ENCODE measurements at regions not wholly inside any gene's neighbourhood (a gene's known extent, or its start where the extent isn't known, plus 50 kb on each side); places are given as distances from the start of the nearest gene placed in this dataset.

GRCh38 chr13:40207001-40207478 lies 459.4 kb downstream of the FOXO1 start:
- DNase-seq (peak; percentile 44), ATAC-seq (ENCODE audit: low read depth) (peak; percentile 75)
- no peaks in the 10 kb centered on the region for H3K9me3 Mint-ChIP-seq
- POLR2A ChIA-PET, result interaction anchor here (1.0 to 2.4 kb wide), 10 partner anchors 17 to 458 kb away, joined by 3 to 24 read pairs (median 6); no protein-coding TSS in a partner anchor
- peaks cover 2% of the 10 kb centered on the region for H3K36me3 Mint-ChIP-seq (ENCODE audit: low read depth)
- H3K27me3 Mint-ChIP-seq, result no peaks in the 10 kb centered on the region
- TF ChIP-seq, protein P1, sequence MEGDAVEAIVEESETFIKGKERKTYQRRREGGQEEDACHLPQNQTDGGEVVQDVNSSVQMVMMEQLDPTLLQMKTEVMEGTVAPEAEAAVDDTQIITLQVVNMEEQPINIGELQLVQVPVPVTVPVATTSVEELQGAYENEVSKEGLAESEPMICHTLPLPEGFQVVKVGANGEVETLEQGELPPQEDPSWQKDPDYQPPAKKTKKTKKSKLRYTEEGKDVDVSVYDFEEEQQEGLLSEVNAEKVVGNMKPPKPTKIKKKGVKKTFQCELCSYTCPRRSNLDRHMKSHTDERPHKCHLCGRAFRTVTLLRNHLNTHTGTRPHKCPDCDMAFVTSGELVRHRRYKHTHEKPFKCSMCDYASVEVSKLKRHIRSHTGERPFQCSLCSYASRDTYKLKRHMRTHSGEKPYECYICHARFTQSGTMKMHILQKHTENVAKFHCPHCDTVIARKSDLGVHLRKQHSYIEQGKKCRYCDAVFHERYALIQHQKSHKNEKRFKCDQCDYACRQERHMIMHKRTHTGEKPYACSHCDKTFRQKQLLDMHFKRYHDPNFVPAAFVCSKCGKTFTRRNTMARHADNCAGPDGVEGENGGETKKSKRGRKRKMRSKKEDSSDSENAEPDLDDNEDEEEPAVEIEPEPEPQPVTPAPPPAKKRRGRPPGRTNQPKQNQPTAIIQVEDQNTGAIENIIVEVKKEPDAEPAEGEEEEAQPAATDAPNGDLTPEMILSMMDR (IDR thresholded peaks at IDR 0.05), result no peak
- CTCF ChIA-PET, result interaction anchor here (1.0 to 2.0 kb wide), 6 partner anchors 17 to 595 kb away, joined by 3 to 9 read pairs (median 4); no protein-coding TSS in a partner anchor
- peak overlapping the region; percentile 76 for H3K4me3 Mint-ChIP-seq
- intact Hi-C loops (cut with micrococcal nuclease), result loop anchor here (1.0 to 2.0 kb wide), 7 partner anchors 16 to 714 kb away; partner anchors contain the start of gene FOXO1
- peak overlapping the region; percentile 100 for H3K27ac Mint-ChIP-seq
- H3K4me1 Mint-ChIP-seq, result peaks cover 72% of the 10 kb centered on the region

GRCh38 chr13:40208517-40208916 lies 457.9 kb downstream of the FOXO1 start:
- Mint-ChIP-seq H3K27me3 (no peaks in the 10 kb centered on the region), H3K36me3 (ENCODE audit: low read depth) (peaks cover 2% of the 10 kb centered on the region), H3K9me3 (no peaks in the 10 kb centered on the region), H3K4me1 (peaks cover 60% of the 10 kb centered on the region), H3K27ac (peak overlapping the region; percentile 68), H3K4me3 (no peak overlapping the region)
- intact Hi-C loops (cut with micrococcal nuclease), result no loop called here
- ATAC-seq (ENCODE audit: low read depth) (no peak), DNase-seq (no peak)
- TF ChIP-seq, protein P1 (IDR thresholded peaks at IDR 0.05), result no peak
- POLR2A ChIA-PET, result no interaction called here
- CTCF ChIA-PET, result no interaction called here

DNA sequence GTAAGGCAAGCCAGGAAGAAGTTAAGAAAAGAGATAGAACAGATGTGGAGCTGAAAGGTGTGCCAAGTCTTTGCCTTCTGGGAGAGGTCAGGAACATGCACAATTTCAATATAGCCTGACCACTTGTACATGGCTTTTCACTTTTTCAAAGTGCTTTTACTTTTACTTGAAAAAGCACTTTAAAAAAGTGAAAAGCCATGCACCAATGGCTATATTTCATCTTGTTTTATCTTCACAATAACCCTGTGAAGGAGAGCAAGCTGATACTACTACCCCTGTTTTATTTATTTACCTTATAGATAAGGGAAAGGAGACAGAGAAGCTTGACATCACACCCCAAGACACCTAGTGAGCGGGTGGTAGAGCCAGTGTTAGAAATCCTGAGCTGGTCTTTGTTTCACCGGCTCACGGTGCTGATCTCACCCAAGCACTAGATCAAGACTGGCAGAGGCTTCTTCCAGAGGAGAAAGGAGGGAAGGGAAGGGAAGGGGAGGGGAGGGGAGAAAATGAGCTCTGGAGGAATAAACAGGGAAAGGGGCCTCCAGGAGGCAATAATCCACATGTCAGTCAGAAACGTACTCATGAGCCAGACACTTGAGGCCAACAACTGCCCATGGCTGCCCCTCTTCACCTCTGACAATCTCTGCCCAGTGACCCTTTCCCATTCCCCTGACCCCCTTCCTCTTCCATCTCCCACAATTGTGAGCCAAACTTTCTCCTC lies 455.4 kb downstream of the FOXO1 start:
- CTCF ChIA-PET, result no interaction called here
- Mint-ChIP-seq H3K9me3 (no peaks in the 10 kb centered on the region), H3K36me3 (ENCODE audit: low read depth) (no peaks in the 10 kb centered on the region), H3K27me3 (no peaks in the 10 kb centered on the region), H3K4me3 (no peak overlapping the region), H3K4me1 (peaks cover 43% of the 10 kb centered on the region), H3K27ac (no peak overlapping the region)
- intact Hi-C loops (cut with micrococcal nuclease), result no loop called here
- TF ChIP-seq, protein P1 (IDR thresholded peaks at IDR 0.05), result no peak
- POLR2A ChIA-PET, result interaction anchor here (1.0 kb wide), 1 partner anchor 109 kb away, joined by 3 read pairs; no protein-coding TSS in a partner anchor
- ATAC-seq (ENCODE audit: low read depth) (no peak), DNase-seq (no peak)

DNA sequence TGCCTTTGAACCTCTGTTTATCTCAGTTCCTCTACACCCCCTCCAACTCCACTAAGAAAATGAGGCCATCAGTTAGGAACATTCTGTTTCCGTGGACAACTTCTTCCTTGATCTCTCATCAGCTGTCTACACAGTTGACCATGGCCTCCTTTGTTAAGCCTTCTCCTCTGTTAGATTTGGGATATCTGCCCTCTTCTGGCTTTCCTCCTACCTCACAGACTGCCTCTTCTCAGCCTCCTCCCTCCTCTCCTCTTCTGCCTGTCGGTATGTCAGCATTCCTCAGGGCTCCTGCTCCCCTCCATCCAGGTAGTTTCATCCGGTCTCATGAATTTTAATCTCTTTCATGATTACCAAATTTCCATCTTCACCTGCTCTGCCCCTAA lies 454.9 kb downstream of the FOXO1 start:
- Mint-ChIP-seq H3K27ac (no peak overlapping the region), H3K4me1 (peaks cover 38% of the 10 kb centered on the region), H3K9me3 (no peaks in the 10 kb centered on the region), H3K27me3 (no peaks in the 10 kb centered on the region), H3K4me3 (no peak overlapping the region), H3K36me3 (ENCODE audit: low read depth) (no peaks in the 10 kb centered on the region)
- ATAC-seq (ENCODE audit: low read depth), result no peak
- intact Hi-C loops (cut with micrococcal nuclease), result no loop called here
- TF ChIP-seq, protein P1 (IDR thresholded peaks at IDR 0.05), result no peak
- CTCF ChIA-PET, result no interaction called here
- DNase-seq, result no peak
- POLR2A ChIA-PET, result interaction anchor here (1.0 kb wide), 1 partner anchor 110 kb away, joined by 3 read pairs; no protein-coding TSS in a partner anchor

DNA sequence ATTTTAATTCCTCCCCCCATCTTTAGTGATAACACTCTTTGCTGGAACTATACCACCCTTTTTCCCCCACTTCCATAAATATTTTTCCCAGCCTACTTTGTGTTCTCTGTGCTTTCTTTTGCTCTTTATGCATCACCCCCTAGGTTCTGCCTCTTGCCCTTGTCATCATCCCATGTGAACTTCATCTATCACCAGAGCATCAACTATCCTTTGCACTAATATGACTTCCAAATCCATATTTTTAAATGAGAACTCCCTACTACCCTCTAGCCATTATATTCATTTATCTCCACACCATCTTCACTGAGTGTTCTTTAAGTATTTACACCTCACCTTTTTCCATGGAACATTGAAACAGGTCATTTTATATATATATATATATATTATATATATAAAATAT lies 452.7 kb downstream of the FOXO1 start:
- H3K27ac Mint-ChIP-seq, result no peak overlapping the region
- H3K4me3 Mint-ChIP-seq, result no peak overlapping the region
- ATAC-seq (ENCODE audit: low read depth) (no peak), DNase-seq (no peak)
- peaks cover 17% of the 10 kb centered on the region for H3K4me1 Mint-ChIP-seq
- H3K27me3 Mint-ChIP-seq, result no peaks in the 10 kb centered on the region
- ChIA-PET CTCF (no interaction called here), POLR2A (interaction anchor here (0.6 kb wide), 1 partner anchor 188 kb away, joined by 10 read pairs; no protein-coding TSS in a partner anchor)
- H3K36me3 Mint-ChIP-seq (ENCODE audit: low read depth), result no peaks in the 10 kb centered on the region
- TF ChIP-seq, protein P1 (IDR thresholded peaks at IDR 0.05), result no peak
- intact Hi-C loops (cut with micrococcal nuclease), result no loop called here
- H3K9me3 Mint-ChIP-seq, result no peaks in the 10 kb centered on the region
